HL-60 (cell line): ENCODE measurements at regions not wholly inside any gene's neighbourhood (a gene's known extent, or its start where the extent isn't known, plus 50 kb on each side); places are given as distances from the start of the nearest gene placed in this dataset.

ENCODE experiments used
- DNase-seq, 2 experiments: peaks; one replicate each; pipeline ENCODE4 v3.0.0-alpha.2; 2010 to 2020; ENCODE audit warnings: low read depth in 1 of 2, low spot score in 1 of 2
- H3K27ac ChIP-seq: fragments of 250-450 bp; sonication (Bioruptor Pico); replicated peaks from 2 replicates; pipeline ENCODE4 v1.5.1; 2020; ENCODE audit warnings: mild to moderate bottlenecking, moderate library complexity
- H3K27me3 ChIP-seq: fragments of 250-450 bp; sonication (Bioruptor Pico); 2 replicates; pipeline ENCODE4 v1.5.1; 2021; ENCODE audit warnings: mild to moderate bottlenecking, moderate library complexity; ENCODE audit not compliant: insufficient read depth, poor library complexity, severe bottlenecking
- H3K4me3 ChIP-seq: replicated peaks from 2 replicates; pipeline ENCODE4 v1.5.1; 2011; ENCODE audit warnings: mild to moderate bottlenecking, control low read depth, low read length; ENCODE audit not compliant: insufficient read depth
- CTCF ChIP-seq: IDR thresholded peaks from one replicate; pipeline ENCODE4 v1.5.1; 2011; ENCODE audit warnings: low read length, control low read depth, inconsistent platforms; ENCODE audit not compliant: insufficient read depth
- GABPA ChIP-seq: IDR thresholded peaks from 2 replicates; pipeline ENCODE4 v1.6.1; 2012; ENCODE audit warnings: low read depth
- POLR2AphosphoS5 ChIP-seq: IDR thresholded peaks from 2 replicates; pipeline ENCODE4 v1.6.1; 2012; ENCODE audit warnings: low read depth
- REST ChIP-seq: IDR thresholded peaks from 2 replicates; pipeline ENCODE4 v1.6.1; 2012; ENCODE audit warnings: low read depth; ENCODE audit not compliant: insufficient replicate concordance
- SPI1 ChIP-seq: IDR thresholded peaks from 2 replicates; pipeline ENCODE4 v1.6.1; 2012; ENCODE audit warnings: low read depth, mild to moderate bottlenecking, borderline replicate concordance

DNA sequence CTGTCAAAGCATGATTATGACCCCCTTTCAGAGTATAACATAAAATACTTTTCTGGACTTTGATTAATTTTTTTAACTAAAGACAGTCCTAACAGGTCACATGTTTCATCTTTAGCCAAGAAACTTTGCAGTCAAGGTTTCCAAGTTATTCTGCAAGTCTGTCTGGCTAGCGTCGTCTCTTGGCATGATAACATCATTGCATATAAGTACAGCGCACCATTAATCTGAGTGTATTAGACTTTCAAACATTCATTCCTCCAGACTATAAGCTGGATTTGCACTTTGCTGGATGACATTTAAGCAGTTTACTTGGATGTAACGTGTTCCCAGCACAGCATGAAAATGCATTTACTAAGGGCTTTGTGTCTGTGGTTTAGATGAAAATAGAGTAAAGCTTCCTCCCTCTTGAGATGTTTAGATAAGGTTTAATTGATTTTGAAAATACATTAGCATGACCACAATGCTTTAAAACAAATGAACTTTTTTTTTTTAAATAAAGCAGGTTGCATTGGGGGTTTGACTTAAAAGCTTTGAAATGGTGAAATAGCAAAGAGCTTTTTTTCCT is 349.0 kb upstream of the MTPN start:
- Histone ChIP-seq H3K27me3 (no peaks in the 10 kb centered on the region), H3K4me3 (no peak overlapping the region), H3K27ac (no peak overlapping the region)
- TF ChIP-seq SPI1, result no peak
- TF ChIP-seq POLR2AphosphoS5, result no peak
- TF ChIP-seq GABPA, result no peak
- no peak for TF ChIP-seq CTCF
- no peak for TF ChIP-seq REST
- DNase-seq, result no peak

GRCh38 chr7:136325578-136325977 is 348.4 kb upstream of the MTPN start:
- TF ChIP-seq SPI1, result no peak
- no peak for TF ChIP-seq POLR2AphosphoS5
- no peak for TF ChIP-seq REST
- no peak for TF ChIP-seq GABPA
- no peak for TF ChIP-seq CTCF
- Histone ChIP-seq H3K27me3 (no peaks in the 10 kb centered on the region), H3K4me3 (no peak overlapping the region), H3K27ac (no peak overlapping the region)
- DNase-seq, result no peak

GRCh38 chr7:136325027-136325426 is 347.9 kb upstream of the MTPN start:
- TF ChIP-seq GABPA, result no peak
- no peak for TF ChIP-seq REST
- TF ChIP-seq SPI1, result no peak
- no peak for TF ChIP-seq POLR2AphosphoS5
- no peak for TF ChIP-seq CTCF
- Histone ChIP-seq H3K4me3 (no peak overlapping the region), H3K27me3 (no peaks in the 10 kb centered on the region), H3K27ac (no peak overlapping the region)
- no peak for DNase-seq
